ENCODE measurements at regions not wholly inside any gene's neighbourhood (a gene's known extent, or its start where the extent isn't known, plus 50 kb on each side); places are given as distances from the start of the nearest gene placed in this dataset.
"Not testable (repeated sequence)": the region's sequence is repeated elsewhere in the genome, so short reads cannot be mapped to it uniquely, and the experiment has no call there.

DNA sequence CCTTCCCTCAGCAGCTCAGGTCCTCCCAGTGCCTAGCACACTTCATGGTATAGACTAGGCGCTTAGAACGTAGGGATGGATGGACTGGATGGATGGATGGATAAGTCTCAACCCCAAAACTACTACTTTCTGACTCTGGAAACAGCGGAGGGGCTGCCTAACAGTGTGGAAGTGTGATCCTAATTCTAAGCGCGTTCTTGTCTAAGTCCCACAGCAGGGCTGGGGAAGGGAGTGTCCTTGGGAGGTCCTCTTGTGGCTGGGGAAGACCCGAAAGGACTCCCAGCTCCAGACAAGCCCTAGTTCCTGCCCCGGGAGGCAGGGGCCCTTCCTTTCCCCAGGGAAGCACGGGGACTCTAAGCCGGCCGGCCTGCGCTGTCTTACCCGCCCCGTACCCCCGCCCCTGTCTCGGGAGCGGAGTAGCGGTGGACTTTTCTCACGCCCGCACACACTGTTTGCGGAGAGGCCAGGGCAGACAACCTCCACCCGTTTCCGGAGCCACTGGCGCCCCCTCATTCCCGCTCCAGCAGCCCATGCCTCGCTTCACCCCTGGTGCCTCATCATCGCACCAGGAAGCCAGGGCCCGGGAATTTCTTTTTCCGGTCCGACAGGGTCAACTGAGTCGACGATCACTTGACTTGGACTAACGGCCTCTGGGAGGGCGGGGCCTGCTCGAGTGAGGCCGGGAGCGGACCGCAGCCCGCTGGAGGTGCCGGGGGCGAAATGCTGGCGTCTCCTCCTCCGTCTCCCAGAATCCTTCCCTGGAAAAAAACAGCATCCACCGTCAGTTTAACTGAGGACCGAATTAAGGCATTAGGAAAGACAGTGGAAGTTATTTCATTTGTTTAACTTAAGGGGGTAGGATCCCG is 133.3 kb downstream of the TBC1D2B start:
- no peak for TF ChIP-seq GATA1 (IDR thresholded peaks at IDR 0.05; ENCODE audit: low read depth, low read length)
- TF ChIP-seq POLR2A (IDR thresholded peaks at IDR 0.05; ENCODE audit: low read length), result peak; percentile 33
- DNase-seq, result peak; percentile 78 to 79

DNA sequence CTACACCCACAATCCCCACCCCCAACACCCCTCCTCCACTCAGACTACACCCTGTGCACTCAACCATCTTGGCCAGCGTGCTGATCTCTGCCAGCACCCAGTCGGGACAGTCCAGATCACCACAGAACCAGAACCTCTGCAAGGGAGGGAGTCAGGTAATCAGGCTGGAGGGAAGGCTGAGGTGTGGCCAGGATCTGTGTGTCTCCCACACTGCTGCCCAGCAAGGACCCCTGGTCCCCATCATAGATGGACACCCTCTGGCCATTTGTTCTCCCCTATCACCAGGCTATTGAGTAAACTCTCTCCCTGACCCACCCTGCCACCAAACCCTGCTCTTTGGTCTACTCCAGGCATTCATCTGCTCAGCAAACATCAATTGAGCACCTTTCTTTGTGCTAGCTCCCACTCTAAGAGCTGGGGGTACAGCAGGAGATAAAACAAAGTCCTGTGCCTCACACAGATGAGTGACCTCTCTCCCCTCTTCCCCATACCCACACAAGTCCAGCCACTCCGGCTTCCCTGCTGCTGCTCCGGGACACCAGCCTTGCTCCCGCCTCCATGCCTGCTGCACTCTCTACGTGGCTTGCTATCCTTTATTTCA is 134.8 kb downstream of the TBC1D2B start:
- no peak for DNase-seq
- TF ChIP-seq POLR2A (IDR thresholded peaks at IDR 0.05; ENCODE audit: low read length) (no peak), GATA1 (IDR thresholded peaks at IDR 0.05; ENCODE audit: low read depth, low read length) (no peak)

DNA sequence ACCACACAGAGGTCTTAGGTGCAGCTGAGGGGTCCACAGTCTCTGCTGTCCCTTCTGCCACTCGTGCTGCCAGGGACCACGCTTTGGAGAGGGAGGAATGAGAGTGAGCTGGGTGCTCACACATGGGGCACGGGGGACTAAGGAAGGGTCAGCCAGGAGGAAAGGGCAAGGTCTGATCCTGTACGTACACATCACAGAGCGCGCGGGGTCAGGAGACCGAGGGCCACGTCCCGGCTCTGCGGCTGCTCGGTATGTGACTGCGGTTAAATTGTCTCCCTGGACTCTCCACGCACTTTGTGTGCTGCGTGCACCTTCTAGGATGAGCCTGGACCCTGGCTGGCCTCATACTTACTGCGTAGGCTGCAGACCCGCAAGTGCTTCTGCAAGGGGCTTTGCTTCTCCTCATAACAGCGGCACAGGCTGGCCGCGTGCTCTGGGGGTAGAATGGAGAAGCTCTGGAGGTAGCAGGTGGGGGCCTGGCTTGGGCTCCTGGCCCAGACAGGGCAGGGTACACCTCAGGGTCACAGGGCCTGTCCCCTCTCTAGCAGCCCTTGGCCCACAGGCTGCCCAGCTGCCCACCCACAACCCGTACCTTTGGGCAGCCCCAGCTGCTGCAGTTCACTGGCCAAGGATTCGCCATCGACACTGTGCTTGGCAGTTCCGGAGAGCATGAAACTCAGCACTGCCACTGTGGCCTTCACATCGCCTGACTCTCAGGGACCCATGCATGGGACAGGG is 136.3 kb downstream of the TBC1D2B start:
- DNase-seq, result not testable (repeated sequence)

DNA sequence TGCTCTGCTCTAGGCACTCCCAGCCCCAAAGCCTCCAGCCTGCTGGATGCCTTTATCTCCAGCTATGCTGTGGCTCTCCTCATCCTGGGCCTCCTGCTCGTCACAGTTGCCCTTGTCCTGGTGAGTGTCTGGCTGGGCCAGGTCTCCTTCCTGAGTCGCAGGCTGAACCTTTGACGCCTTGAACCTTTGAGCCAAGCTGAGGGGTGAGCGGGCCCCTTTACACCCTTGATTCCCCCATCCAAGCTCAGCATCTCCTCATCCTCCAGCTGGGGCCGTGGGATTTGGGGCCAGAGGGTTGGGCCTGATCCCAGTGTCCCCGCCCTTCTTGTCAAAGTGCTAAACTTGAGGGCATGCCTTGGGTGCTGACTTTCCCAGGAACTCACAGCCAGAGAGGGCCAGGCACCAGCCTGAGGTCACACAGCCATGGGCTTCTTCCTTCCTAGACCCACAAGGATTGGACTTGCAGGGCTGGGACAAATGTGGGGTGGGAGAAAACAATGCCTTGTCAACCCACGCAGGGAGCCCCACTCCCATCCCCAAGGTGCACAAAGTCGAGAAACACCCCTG is 137.0 kb downstream of the TBC1D2B start:
- TF ChIP-seq POLR2A (IDR thresholded peaks at IDR 0.05; ENCODE audit: low read length) (no peak), GATA1 (IDR thresholded peaks at IDR 0.05; ENCODE audit: low read depth, low read length) (no peak)
- DNase-seq, result no peak

- no peak for TF ChIP-seq POLR2A (IDR thresholded peaks at IDR 0.05; ENCODE audit: low read length)
- TF ChIP-seq GATA1 (IDR thresholded peaks at IDR 0.05; ENCODE audit: low read depth, low read length), result no peak
Observed at GRCh38 chr15:77939851-77940250, 137.7 kb downstream of the TBC1D2B start.

GRCh38 chr15:77939026-77939425 is 138.5 kb downstream of the TBC1D2B start:
- DNase-seq, result not testable (repeated sequence)

More at GRCh38 chr15:77939851-77940250, 137.7 kb downstream of the TBC1D2B start:
- no peak for DNase-seq

GRCh38 chr15:77938546-77938945 is 139.0 kb downstream of the TBC1D2B start:
- not testable (repeated sequence) for DNase-seq

GRCh38 chr15:77936567-77936966 is 140.9 kb downstream of the TBC1D2B start:
- not testable (repeated sequence) for DNase-seq

DNA sequence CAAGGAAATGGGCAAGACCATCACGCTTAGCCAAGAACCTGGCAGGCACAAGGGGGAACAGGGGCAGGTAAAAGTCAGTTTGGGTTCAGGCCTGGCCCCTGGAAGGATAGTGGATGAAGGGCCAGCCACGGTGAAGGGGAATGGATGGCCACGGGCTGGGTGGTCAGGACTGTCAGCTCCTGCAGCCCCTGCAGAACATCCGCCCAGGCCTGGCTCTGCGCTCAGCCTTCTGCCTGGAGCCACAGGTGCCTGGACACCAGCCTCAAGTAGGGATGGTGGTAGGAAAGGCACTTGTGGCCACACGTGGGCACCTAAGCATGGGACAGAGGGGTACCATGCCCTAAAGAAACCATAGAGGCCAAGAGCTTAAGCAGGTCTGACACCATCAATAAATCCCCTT is 143.0 kb downstream of the TBC1D2B start:
- not testable (repeated sequence) for DNase-seq

DNA sequence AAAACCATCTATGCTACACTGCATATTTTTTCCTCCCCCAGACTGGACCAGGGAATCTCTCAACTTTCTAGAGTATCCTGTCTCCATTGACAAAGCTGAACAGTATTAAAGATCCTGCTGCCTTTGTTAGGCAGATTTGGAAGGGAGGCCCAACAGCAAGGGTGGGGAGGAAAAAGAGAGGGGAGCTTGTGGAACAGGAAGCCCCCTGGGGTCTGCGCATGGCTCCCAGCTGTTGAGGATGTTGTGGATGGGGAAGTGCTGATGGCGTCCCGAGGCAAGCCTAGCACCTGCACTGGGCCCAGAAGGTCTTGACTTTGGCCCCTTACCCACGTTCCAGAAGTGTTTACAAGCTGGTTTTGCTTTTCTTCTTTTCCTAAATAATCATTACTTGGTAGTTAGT is 146.6 kb downstream of the TBC1D2B start:
- not testable (repeated sequence) for DNase-seq

- not testable (repeated sequence) for DNase-seq
Observed at GRCh38 chr15:77930490-77930889, 147.0 kb downstream of the TBC1D2B start.

DNA sequence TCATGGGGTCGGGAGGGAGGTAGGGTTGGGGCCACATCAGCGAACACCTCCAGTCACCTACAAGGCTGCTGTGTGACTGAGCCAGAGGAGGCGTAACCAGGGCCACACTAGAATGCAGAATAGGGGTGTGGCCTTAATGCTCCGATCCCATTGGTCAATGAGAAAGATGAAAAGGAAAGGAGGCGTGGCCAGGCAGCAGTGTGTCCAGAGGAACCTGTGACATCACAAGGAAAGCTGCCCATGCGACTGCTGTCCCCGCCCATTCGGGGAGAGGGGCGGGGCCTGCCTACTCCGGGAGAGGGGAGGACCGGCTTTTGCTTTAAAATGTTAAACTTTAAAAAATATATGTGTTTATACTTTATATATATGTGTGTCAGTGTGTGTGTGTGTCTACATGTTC is 150.7 kb downstream of the TBC1D2B start:
- peak; percentile 28 to 31 for DNase-seq

GRCh38 chr15:77926296-77926695 is 151.2 kb downstream of the TBC1D2B start:
- not testable (repeated sequence) for DNase-seq

- not testable (repeated sequence) for DNase-seq
Observed at GRCh38 chr15:77925101-77925500, 152.4 kb downstream of the TBC1D2B start.

- no peak for DNase-seq
Observed at GRCh38 chr15:77921664-77922063, 155.8 kb downstream of the TBC1D2B start.

GRCh38 chr15:77916966-77917635 is 160.4 kb downstream of the TBC1D2B start:
- DNase-seq, result not testable (repeated sequence)

More at GRCh38 chr15:77921664-77922063, 155.8 kb downstream of the TBC1D2B start:
- TF ChIP-seq POLR2A (IDR thresholded peaks at IDR 0.05; ENCODE audit: low read length), result no peak
- no peak for TF ChIP-seq GATA1 (IDR thresholded peaks at IDR 0.05; ENCODE audit: low read depth, low read length)

GRCh38 chr15:77915961-77916330 is 161.6 kb downstream of the TBC1D2B start:
- DNase-seq, result not testable (repeated sequence)
